ENCODE measurements at regions not wholly inside any gene's neighbourhood (a gene's known extent, or its start where the extent isn't known, plus 50 kb on each side); places are given as distances from the start of the nearest gene placed in this dataset.

- Histone ChIP-seq H3K36me3 (replicated peaks; ENCODE audit: insufficient read depth, low read depth) (peaks cover 3% of the 10 kb centered on the region), H4K20me1 (ENCODE audit: insufficient read depth, poor library complexity, severe bottlenecking) (no peaks in the 10 kb centered on the region), H3K4me2 (no peak overlapping the region), H3K9me2 (replicated peaks; ENCODE audit: insufficient read depth) (no peaks in the 10 kb centered on the region), H3K27me3 (no peaks in the 10 kb centered on the region), H3K9me3 (ENCODE audit: low read depth) (no peaks in the 10 kb centered on the region), H3K79me2 (no peaks in the 10 kb centered on the region), H2AFZ (no peak overlapping the region), H3K4me1 (ENCODE audit: insufficient read depth) (peaks cover 30% of the 10 kb centered on the region), H3K27ac (no peak overlapping the region), H3K4me3 (no peak overlapping the region)
- no peak for DNase-seq (ENCODE audit: low spot score)
- TF ChIP-seq CTCF (IDR thresholded peaks at IDR 0.05; ENCODE audit: poor library complexity) (no peak), EZH2phosphoT487 (IDR thresholded peaks at IDR 0.05; ENCODE audit: low read depth, severe bottlenecking, unreplicated experiment) (no peak), EZH2 (IDR thresholded peaks at IDR 0.05; ENCODE audit: borderline replicate concordance) (no peak)
- WGBS (ENCODE audit: low lambda C conversion rate, missing lambda C conversion rate) = 86% methylated on average over 2 of the region's 2 CpGs
These were observed 182.3 kb downstream of the BLID start for GRCh38 chr11:121933694-121934093.

GRCh38 chr11:121933294-121933693, 182.7 kb downstream of the BLID start:
- no peak for TF ChIP-seq CTCF (IDR thresholded peaks at IDR 0.05; ENCODE audit: poor library complexity)
- no peak for TF ChIP-seq EZH2 (IDR thresholded peaks at IDR 0.05; ENCODE audit: borderline replicate concordance)
- no peak for TF ChIP-seq EZH2phosphoT487 (IDR thresholded peaks at IDR 0.05; ENCODE audit: low read depth, severe bottlenecking, unreplicated experiment)
- no peak overlapping the region for H3K4me2 ChIP-seq
- no peaks in the 10 kb centered on the region for H3K9me3 ChIP-seq (ENCODE audit: low read depth)
- H4K20me1 ChIP-seq (ENCODE audit: insufficient read depth, poor library complexity, severe bottlenecking) = no peaks in the 10 kb centered on the region
- no peak overlapping the region for H2AFZ ChIP-seq
- H3K4me3 ChIP-seq = no peak overlapping the region
- H3K79me2 ChIP-seq = no peaks in the 10 kb centered on the region
- WGBS (ENCODE audit: low lambda C conversion rate, missing lambda C conversion rate) = 95% methylated on average over 8 of the region's 8 CpGs
- no peak for DNase-seq (ENCODE audit: low spot score)
- peaks cover 3% of the 10 kb centered on the region for H3K36me3 ChIP-seq (replicated peaks; ENCODE audit: insufficient read depth, low read depth)
- no peaks in the 10 kb centered on the region for H3K27me3 ChIP-seq
- peaks cover 32% of the 10 kb centered on the region for H3K4me1 ChIP-seq (ENCODE audit: insufficient read depth)
- H3K27ac ChIP-seq = no peak overlapping the region
- no peaks in the 10 kb centered on the region for H3K9me2 ChIP-seq (replicated peaks; ENCODE audit: insufficient read depth)

GRCh38 chr11:121932646-121933185, 183.3 kb downstream of the BLID start:
- Histone ChIP-seq H3K9me3 (ENCODE audit: low read depth) (no peaks in the 10 kb centered on the region), H3K27ac (peak overlapping the region; percentile 39), H3K79me2 (no peaks in the 10 kb centered on the region), H4K20me1 (ENCODE audit: insufficient read depth, poor library complexity, severe bottlenecking) (no peaks in the 10 kb centered on the region), H3K27me3 (no peaks in the 10 kb centered on the region), H3K4me2 (peak overlapping the region; percentile 39), H2AFZ (no peak overlapping the region), H3K4me3 (no peak overlapping the region), H3K4me1 (ENCODE audit: insufficient read depth) (peaks cover 32% of the 10 kb centered on the region), H3K36me3 (replicated peaks; ENCODE audit: insufficient read depth, low read depth) (peaks cover 3% of the 10 kb centered on the region), H3K9me2 (replicated peaks; ENCODE audit: insufficient read depth) (no peaks in the 10 kb centered on the region)
- TF ChIP-seq EZH2 (IDR thresholded peaks at IDR 0.05; ENCODE audit: borderline replicate concordance) (no peak), CTCF (IDR thresholded peaks at IDR 0.05; ENCODE audit: poor library complexity) (no peak), EZH2phosphoT487 (IDR thresholded peaks at IDR 0.05; ENCODE audit: low read depth, severe bottlenecking, unreplicated experiment) (no peak)
- DNase-seq (ENCODE audit: low spot score) = no peak
- WGBS (ENCODE audit: low lambda C conversion rate, missing lambda C conversion rate) = 86% methylated on average over 3 of the region's 3 CpGs

Measured in hepatocyte (in vitro differentiated cells).